Caco-2 (cell line): ENCODE measurements at regions not wholly inside any gene's neighbourhood (a gene's known extent, or its start where the extent isn't known, plus 50 kb on each side); places are given as distances from the start of the nearest gene placed in this dataset.

Experiments used
- BruUV-seq: library from RNA; stranded (reverse); fragments of 400-500 nt; replicated peaks from 2 replicates; lab custom pipeline; 2021; lab: Mats Ljungman, UMichigan
- CTCF ChIA-PET: fragments of 300-600 bp; sonication (Branson Sonifier 250); formaldehyde crosslinking; loops from one replicate; lab custom pipeline; 2022; ENCODE audit warnings: antibody characterized with exemption; lab: Charles Lee
- POLR2A ChIA-PET: fragments of 300-600 bp; sonication (Branson Sonifier 250); formaldehyde crosslinking; loops from one replicate; lab custom pipeline; 2022; ENCODE audit warnings: antibody characterized with exemption; lab: Charles Lee
- DNase-seq, 2 experiments: peaks; one replicate each; pipeline versions ENCODE4 v3.0.0 to v3.0.0-alpha.2; 2020 to 2022
- H3K27me3 ChIP-seq: replicated peaks from 2 replicates; pipeline ENCODE4 v1.6.0; 2011; ENCODE audit warnings: low read length; ENCODE audit not compliant: control insufficient read depth, insufficient read depth
- H3K36me3 ChIP-seq: 2 replicates; pipeline ENCODE4 v1.5.1; 2011; ENCODE audit warnings: low read length; ENCODE audit not compliant: control insufficient read depth, insufficient read depth
- H3K4me1 ChIP-seq: fragments of 250-450 bp; sonication (Bioruptor Pico); 2 replicates; pipeline ENCODE4 v1.5.1; 2020; ENCODE audit warnings: mild to moderate bottlenecking
- H3K4me3 ChIP-seq: 2 replicates; pipeline ENCODE4 v1.5.1; 2011; ENCODE audit warnings: low read depth, mild to moderate bottlenecking, control low read depth, low read length
- H3K9me3 ChIP-seq: fragments of 250-450 bp; sonication (Bioruptor Pico); 2 replicates; pipeline ENCODE4 v1.5.1; 2020; ENCODE audit warnings: mild to moderate bottlenecking, moderate library complexity
- H3K27ac Mint-ChIP-seq: one replicate; pipeline ENCODE4 v1.8.0; 2022; ENCODE audit warnings: mixed read lengths; ENCODE audit not compliant: unreplicated experiment
- H3K27me3 Mint-ChIP-seq: one replicate; pipeline ENCODE4 v1.8.0; 2022; ENCODE audit warnings: mixed read lengths; ENCODE audit not compliant: insufficient read depth, unreplicated experiment
- H3K36me3 Mint-ChIP-seq: one replicate; pipeline ENCODE4 v1.8.0; 2022; ENCODE audit warnings: mild to moderate bottlenecking, mixed read lengths; ENCODE audit not compliant: insufficient read depth, unreplicated experiment
- H3K4me1 Mint-ChIP-seq: one replicate; pipeline ENCODE4 v1.8.0; 2022; ENCODE audit warnings: low read depth, mixed read lengths; ENCODE audit not compliant: unreplicated experiment
- H3K4me3 Mint-ChIP-seq: one replicate; pipeline ENCODE4 v1.8.0; 2022; ENCODE audit warnings: mild to moderate bottlenecking, moderate library complexity, mixed read lengths; ENCODE audit not compliant: unreplicated experiment
- H3K9me3 Mint-ChIP-seq: one replicate; pipeline ENCODE4 v1.8.0; 2022; ENCODE audit warnings: mixed read lengths; ENCODE audit not compliant: unreplicated experiment
- CTCF ChIP-seq, 2 experiments: fragments of 200-600 bp in 1 of 2; IDR thresholded peaks; 1 replicate in 1 of 2; 2 replicates in 1 of 2; pipeline versions ENCODE4 v1.5.1 to v1.8.0; 2011 to 2022; ENCODE audit warnings: antibody characterized with exemption in 1 of 2, control low read depth in 1 of 2, inconsistent platforms in 1 of 2, low read depth in 1 of 2, low read length in 1 of 2, mild to moderate bottlenecking in 1 of 2, moderate library complexity in 1 of 2; ENCODE audit not compliant: insufficient read depth in 1 of 2, severe bottlenecking in 1 of 2, unreplicated experiment in 1 of 2
- intact Hi-C: fragments of 100-400 bp; cut with micrococcal nuclease; formaldehyde crosslinking; loops from one replicate; pipeline ENCODE4 v1.10.0; 2022; ENCODE audit not compliant: unreplicated experiment

- Mint-ChIP-seq H3K9me3 (no peaks in the 10 kb centered on the region), H3K4me1 (no peaks in the 10 kb centered on the region), H3K27me3 (peaks cover 7% of the 10 kb centered on the region), H3K36me3 (no peaks in the 10 kb centered on the region), H3K4me3 (no peak overlapping the region), H3K27ac (no peak overlapping the region)
- CTCF ChIA-PET, result no interaction called here
- BruUV-seq, result no TSS peak
- POLR2A ChIA-PET, result no interaction called here
- intact Hi-C loops, result no loop called here
- H3K4me1 ChIP-seq, result no peaks in the 10 kb centered on the region
- no peak for TF ChIP-seq CTCF (IDR thresholded peaks at IDR 0.05; ENCODE audit: insufficient read depth in 1 of 2, low read depth in 1 of 2, low read length in 1 of 2, severe bottlenecking in 1 of 2, unreplicated experiment in 1 of 2)
- no peak for DNase-seq
- H3K27me3 ChIP-seq, result no peaks in the 10 kb centered on the region; the same call in 1 of the 2 replicates
- H3K36me3 ChIP-seq, result no peaks in the 10 kb centered on the region
- no peak overlapping the region for H3K4me3 ChIP-seq
- H3K9me3 ChIP-seq, result no peaks in the 10 kb centered on the region
These were observed 308.9 kb downstream of the DHX35 start for GRCh38 chr20:39270837-39271604.

GRCh38 chr20:39269493-39270217 is 307.5 kb downstream of the DHX35 start:
- H3K27me3 ChIP-seq, result no peaks in the 10 kb centered on the region; the same call in 1 of the 2 replicates
- DNase-seq, result no peak
- no peaks in the 10 kb centered on the region for H3K9me3 Mint-ChIP-seq
- no TSS peak for BruUV-seq
- no peaks in the 10 kb centered on the region for H3K4me1 ChIP-seq
- H3K4me3 Mint-ChIP-seq, result no peak overlapping the region
- CTCF ChIA-PET, result interaction anchor here (0.6 to 2.4 kb wide), 9 partner anchors 10 to 1741 kb away, joined by 3 to 30 read pairs (median 5); no protein-coding TSS in a partner anchor
- no peaks in the 10 kb centered on the region for H3K9me3 ChIP-seq
- no peak overlapping the region for H3K27ac Mint-ChIP-seq
- POLR2A ChIA-PET, result no interaction called here
- H3K4me3 ChIP-seq, result no peak overlapping the region
- no peaks in the 10 kb centered on the region for H3K4me1 Mint-ChIP-seq
- H3K36me3 ChIP-seq, result no peaks in the 10 kb centered on the region
- intact Hi-C loops, result loop anchor here (1.0 to 2.0 kb wide), 4 partner anchors 129 to 1693 kb away; no protein-coding TSS in a partner anchor
- no peak for TF ChIP-seq CTCF (IDR thresholded peaks at IDR 0.05; ENCODE audit: insufficient read depth in 1 of 2, low read depth in 1 of 2, low read length in 1 of 2, severe bottlenecking in 1 of 2, unreplicated experiment in 1 of 2)
- H3K27me3 Mint-ChIP-seq, result peaks cover 11% of the 10 kb centered on the region
- H3K36me3 Mint-ChIP-seq, result no peaks in the 10 kb centered on the region

GRCh38 chr20:39268981-39269461 is 306.9 kb downstream of the DHX35 start:
- H3K4me3 Mint-ChIP-seq, result no peak overlapping the region

More at GRCh38 chr20:39268981-39269461, 306.9 kb downstream of the DHX35 start:
- intact Hi-C loops, result loop anchor here (1.0 to 2.0 kb wide), 4 partner anchors 129 to 1694 kb away; no protein-coding TSS in a partner anchor
- no TSS peak for BruUV-seq
- POLR2A ChIA-PET, result no interaction called here
- peaks cover 12% of the 10 kb centered on the region for H3K27me3 Mint-ChIP-seq
- H3K36me3 Mint-ChIP-seq, result no peaks in the 10 kb centered on the region
- H3K4me3 ChIP-seq, result no peak overlapping the region
- CTCF ChIA-PET, result interaction anchor here (0.6 to 2.4 kb wide), 10 partner anchors 10 to 1742 kb away, joined by 3 to 30 read pairs (median 4); no protein-coding TSS in a partner anchor
- no peaks in the 10 kb centered on the region for H3K36me3 ChIP-seq
- no peaks in the 10 kb centered on the region for H3K4me1 Mint-ChIP-seq
- H3K9me3 ChIP-seq, result no peaks in the 10 kb centered on the region
- DNase-seq, result peak; percentile 73 to 87
- peak; percentile 99 to 100 for TF ChIP-seq CTCF (IDR thresholded peaks at IDR 0.05; ENCODE audit: insufficient read depth in 1 of 2, low read depth in 1 of 2, low read length in 1 of 2, severe bottlenecking in 1 of 2, unreplicated experiment in 1 of 2)
- H3K27ac Mint-ChIP-seq, result no peak overlapping the region
- H3K27me3 ChIP-seq, result no peaks in the 10 kb centered on the region; the same call in 1 of the 2 replicates
- no peaks in the 10 kb centered on the region for H3K4me1 ChIP-seq
- no peaks in the 10 kb centered on the region for H3K9me3 Mint-ChIP-seq
